HG03060 (cell line): ENCODE measurements at regions not wholly inside any gene's neighbourhood (a gene's known extent, or its start where the extent isn't known, plus 50 kb on each side); places are given as distances from the start of the nearest gene placed in this dataset.

Experiments used
- ATAC-seq: cut with Tn5 transposase; IDR thresholded peaks from one replicate; pipeline ENCODE4 v1.9.1; 2021; ENCODE audit warnings: low read depth, moderate number of reproducible peaks; ENCODE audit not compliant: unreplicated experiment

DNA sequence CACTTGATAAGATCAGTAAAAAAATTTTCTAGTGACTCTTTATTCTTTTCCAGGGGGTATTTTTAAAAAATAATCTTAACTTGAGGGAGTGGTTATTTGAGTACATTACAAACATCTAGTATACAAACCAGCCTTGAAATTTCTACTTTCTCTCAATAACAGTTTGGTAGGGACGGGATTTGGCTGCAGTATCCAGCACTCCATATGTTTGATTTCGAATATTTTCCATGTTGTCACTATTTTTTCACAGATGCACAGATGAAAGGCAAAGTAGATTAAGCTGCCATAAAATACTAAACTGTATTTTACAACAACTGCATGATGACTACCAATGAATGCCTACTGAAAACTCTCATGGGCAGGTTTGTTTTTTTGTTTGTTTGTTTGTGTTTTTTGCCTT is 225.0 kb downstream of the COX7B2 start:
- no peak for ATAC-seq

GRCh38 chr4:46676364-46676763 is 232.7 kb downstream of the COX7B2 start:
- no peak for ATAC-seq

GRCh38 chr4:46674326-46674725 is 234.7 kb downstream of the COX7B2 start:
- ATAC-seq = no peak

DNA sequence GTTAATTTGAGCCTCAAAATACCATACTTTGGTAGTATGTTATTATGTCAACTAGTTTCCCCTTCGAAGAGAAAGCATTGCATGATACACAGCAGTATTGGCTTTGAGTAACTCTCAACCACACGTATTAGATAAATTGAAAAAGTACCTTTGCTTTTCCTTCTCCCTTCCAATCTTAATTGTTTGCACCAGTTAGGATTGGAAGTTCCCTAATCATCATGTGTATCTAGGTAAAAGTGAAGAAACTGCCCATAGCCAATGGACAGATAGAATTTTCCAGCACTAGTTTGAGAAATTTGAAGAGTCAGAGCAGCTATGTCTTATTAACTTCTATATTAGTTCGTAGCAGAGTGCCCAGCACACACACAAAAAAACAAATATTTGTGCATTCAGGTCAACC is 241.3 kb downstream of the COX7B2 start:
- ATAC-seq = no peak

DNA sequence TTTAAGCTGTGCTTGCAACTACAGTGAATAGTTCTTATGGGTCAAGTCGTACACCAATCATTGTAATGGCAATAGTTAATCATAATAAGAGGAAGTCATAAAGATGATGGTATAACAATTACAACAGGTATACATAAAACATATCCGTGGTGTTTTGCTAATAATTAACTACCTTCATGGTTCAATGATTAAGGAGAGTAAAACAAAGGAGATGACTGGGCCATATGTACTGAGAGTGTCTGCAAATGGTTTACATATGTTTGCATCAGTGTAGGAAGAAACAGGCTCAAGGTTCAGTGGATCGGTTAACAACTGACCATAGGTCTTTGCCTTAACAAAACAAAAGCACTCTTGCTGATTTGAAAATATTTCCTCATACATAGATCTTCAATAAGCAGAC is 253.0 kb downstream of the COX7B2 start:
- no peak for ATAC-seq

DNA sequence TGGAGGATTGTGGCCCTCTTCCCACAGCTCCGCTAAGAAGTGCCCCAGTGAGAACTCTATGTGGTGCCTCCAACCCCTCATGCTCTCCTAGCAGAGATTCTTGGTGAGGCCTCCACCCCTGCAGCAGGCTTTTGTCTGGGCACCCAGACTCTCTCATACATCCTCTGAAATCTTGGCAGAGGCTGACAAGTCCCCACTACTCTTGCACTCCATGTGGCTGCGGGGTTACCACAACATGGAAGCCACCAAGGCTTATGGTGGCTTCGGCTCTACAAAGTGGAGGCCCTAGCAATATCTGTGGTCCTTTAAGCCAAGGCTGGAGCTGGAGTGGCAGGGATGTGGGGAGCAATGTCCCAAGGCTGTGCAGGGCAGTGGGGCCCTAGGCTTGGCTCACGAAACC is 255.2 kb downstream of the COX7B2 start:
- no peak for ATAC-seq

DNA sequence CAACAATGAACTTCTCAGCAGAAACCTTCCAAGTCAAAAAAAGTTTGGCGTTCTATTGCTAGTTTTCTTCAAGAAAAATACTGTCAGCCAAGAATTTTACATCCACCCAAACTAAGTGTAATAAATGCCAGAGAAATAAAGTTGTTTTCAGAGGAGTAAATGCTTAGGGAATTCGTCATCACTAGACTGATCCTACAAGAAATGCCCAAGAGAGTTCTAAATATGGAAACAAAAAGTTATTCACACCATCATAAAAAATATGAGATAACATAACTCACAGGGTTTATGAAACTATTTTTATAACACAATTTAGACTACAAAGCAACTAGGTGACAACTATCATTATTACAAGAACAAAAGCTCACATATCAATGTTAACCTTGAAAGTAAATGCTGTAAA is 259.5 kb upstream of the GABRA2 start:
- ATAC-seq = no peak

GRCh38 chr4:46648088-46648744 is 258.3 kb upstream of the GABRA2 start:
- ATAC-seq = peak; percentile 92

- ATAC-seq = no peak
These were observed 255.2 kb upstream of the GABRA2 start for GRCh38 chr4:46645126-46645525.
